IMR-90 (cell line): ENCODE measurements at regions not wholly inside any gene's neighbourhood (a gene's known extent, or its start where the extent isn't known, plus 50 kb on each side); places are given as distances from the start of the nearest gene placed in this dataset.

ENCODE experiments used
- ATAC-seq: fragments of 200-7000 bp; cut with Tn5 transposase; 2 replicates; pipeline ENCODE4 v1.9.1; 2020; ENCODE audit warnings: low read depth, mild to moderate bottlenecking, moderate library complexity
- BruUV-seq: library from RNA; stranded (reverse); fragments of 400-500 nt; replicated peaks from 2 replicates; lab custom pipeline; 2021; lab: Mats Ljungman, UMichigan
- CTCF ChIA-PET: fragments of 300-600 bp; formaldehyde crosslinking; extraction: SDS; loops from one replicate; lab custom pipeline; 2021; ENCODE audit warnings: antibody characterized with exemption; lab: Yijun Ruan, JAX
- POLR2A ChIA-PET: fragments of 300-600 bp; sonication (Branson Sonifier 250); formaldehyde crosslinking; loops from one replicate; lab custom pipeline; 2022; ENCODE audit warnings: antibody characterized with exemption; ENCODE audit not compliant: unreplicated experiment; lab: Charles Lee
- DNase-seq: peaks from one replicate; pipeline ENCODE4 v3.0.0; 2013
- H2AFZ ChIP-seq: replicated peaks from 2 replicates; pipeline ENCODE3; 2013; ENCODE audit warnings: low read length, mild to moderate bottlenecking; ENCODE audit not compliant: poor library complexity
- H2AK5ac ChIP-seq: 2 replicates; pipeline ENCODE4 v1.6.1; 2013; ENCODE audit warnings: low read depth, low read length, inconsistent platforms
- H2AK9ac ChIP-seq: replicated peaks from 2 replicates; pipeline ENCODE3; 2013; ENCODE audit warnings: mild to moderate bottlenecking, low read depth, low read length, moderate library complexity; ENCODE audit not compliant: poor library complexity
- H2BK120ac ChIP-seq: 2 replicates; pipeline ENCODE4 v1.6.1; 2013; ENCODE audit warnings: low read depth, low read length, inconsistent platforms
- H2BK15ac ChIP-seq: 3 replicates; pipeline ENCODE4 v1.6.1; 2013; ENCODE audit warnings: low read depth, low read length, inconsistent platforms
- H2BK20ac ChIP-seq: 2 replicates; pipeline ENCODE4 v1.6.1; 2013; ENCODE audit warnings: low read depth, mild to moderate bottlenecking, inconsistent platforms, low read length, moderate library complexity
- H2BK5ac ChIP-seq: 2 replicates; pipeline ENCODE4 v1.6.1; 2013; ENCODE audit warnings: mild to moderate bottlenecking, low read depth, low read length, inconsistent platforms; ENCODE audit not compliant: poor library complexity, severe bottlenecking
- H3K14ac ChIP-seq: replicated peaks from 2 replicates; pipeline ENCODE4 v1.6.1; 2013; ENCODE audit warnings: low read depth, low read length, inconsistent platforms
- H3K18ac ChIP-seq: 2 replicates; pipeline ENCODE4 v1.6.1; 2013; ENCODE audit warnings: low read depth, low read length, control low read depth
- H3K23ac ChIP-seq: 2 replicates; pipeline ENCODE4 v1.6.1; 2013; ENCODE audit warnings: low read depth, low read length, inconsistent platforms
- H3K27ac ChIP-seq: 2 replicates; pipeline ENCODE4 v1.5.1; 2013; ENCODE audit warnings: mild to moderate bottlenecking, control low read depth, low read length; ENCODE audit not compliant: insufficient read depth
- H3K27me3 ChIP-seq: 2 replicates; pipeline ENCODE4 v1.6.1; 2013; ENCODE audit warnings: low read length; ENCODE audit not compliant: control insufficient read depth, insufficient read depth
- H3K36me3 ChIP-seq: 2 replicates; pipeline ENCODE4 v1.6.1; 2013; ENCODE audit warnings: low read length, mixed read lengths; ENCODE audit not compliant: control insufficient read depth, insufficient read depth
- H3K4ac ChIP-seq: 2 replicates; pipeline ENCODE4 v1.6.1; 2013; ENCODE audit warnings: low read depth, low read length, inconsistent platforms
- H3K4me1 ChIP-seq: 2 replicates; pipeline ENCODE4 v1.6.1; 2013; ENCODE audit warnings: low read length, mixed read lengths; ENCODE audit not compliant: control insufficient read depth, insufficient read depth
- H3K4me2 ChIP-seq: 2 replicates; pipeline ENCODE4 v1.6.1; 2013; ENCODE audit warnings: low read depth, mild to moderate bottlenecking, control low read depth, low read length, moderate library complexity
- H3K4me3 ChIP-seq: 2 replicates; pipeline ENCODE4 v1.5.1; 2013; ENCODE audit warnings: low read depth, mild to moderate bottlenecking, control low read depth, low read length, moderate library complexity; ENCODE audit not compliant: insufficient read depth
- H3K56ac ChIP-seq: 2 replicates; pipeline ENCODE4 v1.6.1; 2013; ENCODE audit warnings: low read length, inconsistent platforms; ENCODE audit not compliant: insufficient read depth; ENCODE audit errors: extremely low read depth
- H3K79me1 ChIP-seq, 2 experiments: 2 replicates each; pipeline ENCODE4 v1.6.1; 2013; ENCODE audit warnings: low read length in 2 of 2, inconsistent platforms in 1 of 2, low read depth in 1 of 2
- H3K9ac ChIP-seq: 2 replicates; pipeline ENCODE4 v1.6.1; 2013; ENCODE audit warnings: low read depth, low read length, control low read depth
- H3K9me1 ChIP-seq: 2 replicates; pipeline ENCODE4 v1.6.1; 2013; ENCODE audit warnings: low read length, inconsistent platforms; ENCODE audit not compliant: insufficient read depth
- H3K9me3 ChIP-seq: 2 replicates; pipeline ENCODE4 v1.6.1; 2013; ENCODE audit warnings: low read length; ENCODE audit not compliant: control insufficient read depth, insufficient read depth
- H4K20me1 ChIP-seq: 2 replicates; pipeline ENCODE4 v1.6.1; 2013; ENCODE audit warnings: low read length, inconsistent platforms; ENCODE audit not compliant: insufficient read depth
- H4K5ac ChIP-seq: 2 replicates; pipeline ENCODE4 v1.6.1; 2013; ENCODE audit warnings: mild to moderate bottlenecking, low read depth, low read length, control low read depth
- H4K8ac ChIP-seq, 2 experiments: 2 replicates each; pipeline ENCODE4 v1.6.1; 2013; ENCODE audit warnings: low read depth in 2 of 2, low read length in 2 of 2, control low read depth in 1 of 2, inconsistent platforms in 1 of 2
- H4K91ac ChIP-seq: 2 replicates; pipeline ENCODE4 v1.6.1; 2013; ENCODE audit warnings: low read depth, low read length, inconsistent platforms; ENCODE audit not compliant: insufficient read depth
- CEBPB ChIP-seq: IDR thresholded peaks from 2 replicates; pipeline ENCODE4 v1.6.1; 2012; ENCODE audit warnings: low read depth, low read length, improper control_type of control experiment
- FOS ChIP-seq: fragments of 150-350 bp; IDR thresholded peaks from 2 replicates; pipeline ENCODE4 v1.6.1; 2016; ENCODE audit warnings: low read depth, low read length
- MAFK ChIP-seq: IDR thresholded peaks from 2 replicates; pipeline ENCODE4 v1.6.1; 2012; ENCODE audit warnings: low read depth, low read length, improper control_type of control experiment
- NFE2L2 ChIP-seq: fragments of 150-350 bp; IDR thresholded peaks from 2 replicates; pipeline ENCODE4 v1.6.1; 2016; ENCODE audit warnings: low read depth, mild to moderate bottlenecking, low read length
- RCOR1 ChIP-seq: IDR thresholded peaks from 2 replicates; pipeline ENCODE4 v1.6.1; 2012; ENCODE audit warnings: mild to moderate bottlenecking, low read length, improper control_type of control experiment; ENCODE audit not compliant: insufficient replicate concordance
- USF2 ChIP-seq: fragments of 150-350 bp; IDR thresholded peaks from 2 replicates; pipeline ENCODE4 v1.6.1; 2017; ENCODE audit warnings: mild to moderate bottlenecking, antibody characterized with exemption, low read length, low read depth
- WGBS, 2 experiments: methylation state at CpG; one replicate each; pipeline versions ENCODE4 v1.1.5 to v1.1.7; 2013; ENCODE audit warnings: missing lambda C conversion rate in 2 of 2; ENCODE audit not compliant: insufficient read length in 1 of 2; ENCODE audit errors: extremely low coverage in 2 of 2; 5-methylcytosine and 5-hydroxymethylcytosine counted together
- dilution Hi-C: fragments of 300-500 bp; cut with HindIII; formaldehyde crosslinking; loops from one replicate; pipeline ENCODE4 v1.14.3; 2018; ENCODE audit warnings: low sequenced_read_pairs; ENCODE audit not compliant: unreplicated experiment
- in situ Hi-C: fragments of 300-500 bp; cut with MboI; formaldehyde crosslinking; loops from 3 replicates; pipeline ENCODE4 v1.14.3; 2019; ENCODE audit warnings: low sequenced_read_pairs, inconsistent platforms, mixed read lengths
- intact Hi-C: fragments of 100-400 bp; cut with micrococcal nuclease; formaldehyde crosslinking; loops from 2 replicates; pipeline ENCODE4 v1.10.0; 2022

- Histone ChIP-seq H3K9ac (no peak overlapping the region), H2BK120ac (no peak overlapping the region), H3K27me3 (no peaks in the 10 kb centered on the region), H3K4me3 (no peak overlapping the region), H3K4ac (no peak overlapping the region), H2BK5ac (no peak overlapping the region), H3K18ac (no peak overlapping the region), H3K9me3 (no peaks in the 10 kb centered on the region), H3K4me2 (no peak overlapping the region), H3K14ac (no peak overlapping the region), H3K79me1 (no peaks in the 10 kb centered on the region), H4K5ac (no peak overlapping the region), H2AFZ (no peak overlapping the region), H2BK15ac (no peak overlapping the region), H4K20me1 (no peaks in the 10 kb centered on the region), H3K27ac (no peak overlapping the region), H2AK5ac (no peak overlapping the region), H4K8ac (no peak overlapping the region), H3K9me1 (no peaks in the 10 kb centered on the region), H2AK9ac (no peak overlapping the region), H2BK20ac (no peak overlapping the region), H4K91ac (no peak overlapping the region), H3K56ac (no peak overlapping the region), H3K23ac (no peak overlapping the region), H3K36me3 (no peaks in the 10 kb centered on the region), H3K4me1 (no peaks in the 10 kb centered on the region)
- DNase-seq (no peak), ATAC-seq (no peak)
- BruUV-seq: no TSS peak
- WGBS, 2 experiments: 100% methylated on average over 2 of the region's 4 CpGs; no CpG with 5 or more reads in 1 of the 2 experiments
- TF ChIP-seq MAFK: no peak
- TF ChIP-seq USF2: no peak
- TF ChIP-seq RCOR1: no peak
- TF ChIP-seq CEBPB: 0 out of 2 replicates have a peak, but pooled peaks have one; percentile 3
- no peak for TF ChIP-seq FOS
- no peak for TF ChIP-seq NFE2L2
- in situ Hi-C loops (no loop called here), dilution Hi-C loops (no loop called here), intact Hi-C loops (no loop called here)
- ChIA-PET POLR2A (no interaction called here), CTCF (interaction anchor here (2.6 kb wide), 1 partner anchor 9 kb away, joined by 6 read pairs; no protein-coding TSS in a partner anchor)
Observed at GRCh38 chr12:89969093-89969492, 260.5 kb upstream of the ATP2B1 start.
